ENCODE measurements at regions not wholly inside any gene's neighbourhood (a gene's known extent, or its start where the extent isn't known, plus 50 kb on each side); places are given as distances from the start of the nearest gene placed in this dataset.

GRCh38 chr7:109522585-109522984, 952.9 kb downstream of the DNAJB9 start:
- 68% methylated on average over 4 of the region's 4 CpGs for WGBS
- no peaks in the 10 kb centered on the region for H3K9me3 ChIP-seq (ENCODE audit: control insufficient read depth in 4 of 4, low read length in 3 of 4)
- H3K9ac ChIP-seq (ENCODE audit: low read depth in 1 of 2, low read length in 2 of 2), result no peak overlapping the region
- H3K4me1 ChIP-seq (ENCODE audit: control insufficient read depth in 4 of 4, insufficient read depth in 4 of 4, low read length in 3 of 4), result no peaks in the 10 kb centered on the region
- no peak for TF ChIP-seq GABPA (IDR thresholded peaks at IDR 0.05 in 1 of 2, conservative IDR thresholded peaks at IDR 0.05 in 1 of 2)
- TF ChIP-seq NR2F2 (IDR thresholded peaks at IDR 0.05), result no peak
- TF ChIP-seq ATF3 (IDR thresholded peaks at IDR 0.05), result no peak
- TF ChIP-seq RXRA (IDR thresholded peaks at IDR 0.05), result no peak
- TF ChIP-seq FOXA2 (IDR thresholded peaks at IDR 0.05), result no peak
- no peak for DNase-seq (ENCODE audit: low spot score)
- H3K27ac ChIP-seq (ENCODE audit: low read depth in 1 of 2, low read length in 2 of 2), result no peak overlapping the region
- H3K36me3 ChIP-seq (ENCODE audit: control insufficient read depth in 4 of 4, insufficient read depth in 3 of 4, low read depth in 1 of 4, low read length in 3 of 4), result no peaks in the 10 kb centered on the region
- no peak overlapping the region for H3K4me3 ChIP-seq (ENCODE audit: low read depth in 1 of 3, low read length in 3 of 3)
- H3K27me3 ChIP-seq (ENCODE audit: control insufficient read depth in 4 of 4, insufficient read depth in 4 of 4, low read length in 3 of 4), result peaks cover 0 to 3% (median 0%) of the 10 kb centered on the region in 4 donors

GRCh38 chr7:109527833-109528232, 958.2 kb downstream of the DNAJB9 start:
- no peaks in the 10 kb centered on the region for H3K36me3 ChIP-seq (ENCODE audit: control insufficient read depth in 4 of 4, insufficient read depth in 3 of 4, low read depth in 1 of 4, low read length in 3 of 4)
- no peaks in the 10 kb centered on the region for H3K27me3 ChIP-seq (ENCODE audit: control insufficient read depth in 4 of 4, insufficient read depth in 4 of 4, low read length in 3 of 4)
- DNase-seq (ENCODE audit: low spot score), result no peak

GRCh38 chr7:109529712-109530111, 960.0 kb downstream of the DNAJB9 start:
- H3K27ac ChIP-seq (ENCODE audit: low read depth in 1 of 2, low read length in 2 of 2), result no peak overlapping the region
- H3K4me1 ChIP-seq (ENCODE audit: control insufficient read depth in 4 of 4, insufficient read depth in 4 of 4, low read length in 3 of 4), result no peaks in the 10 kb centered on the region
- H3K9ac ChIP-seq (ENCODE audit: low read depth in 1 of 2, low read length in 2 of 2), result no peak overlapping the region
- no peak for DNase-seq (ENCODE audit: low spot score)
- TF ChIP-seq FOXA2 (IDR thresholded peaks at IDR 0.05), result no peak
- TF ChIP-seq ZBTB33 (IDR thresholded peaks at IDR 0.05), result no peak
- no peak for TF ChIP-seq JUND (IDR thresholded peaks at IDR 0.05)
- no peak for TF ChIP-seq REST (IDR thresholded peaks at IDR 0.05)
- no peaks in the 10 kb centered on the region for H3K36me3 ChIP-seq (ENCODE audit: control insufficient read depth in 4 of 4, insufficient read depth in 3 of 4, low read depth in 1 of 4, low read length in 3 of 4)
- H3K9me3 ChIP-seq (ENCODE audit: control insufficient read depth in 4 of 4, low read length in 3 of 4), result no peaks in the 10 kb centered on the region
- H3K4me3 ChIP-seq (ENCODE audit: low read depth in 1 of 3, low read length in 3 of 3), result no peak overlapping the region
- no peaks in the 10 kb centered on the region for H3K27me3 ChIP-seq (ENCODE audit: control insufficient read depth in 4 of 4, insufficient read depth in 4 of 4, low read length in 3 of 4)
- WGBS, result 93% methylated on average over 4 of the region's 4 CpGs

More at GRCh38 chr7:109527833-109528232, 958.2 kb downstream of the DNAJB9 start:
- no peak for TF ChIP-seq HNF4A (conservative IDR thresholded peaks at IDR 0.05)
- TF ChIP-seq RAD21 (IDR thresholded peaks at IDR 0.05), result no peak
- TF ChIP-seq FOXA2 (IDR thresholded peaks at IDR 0.05), result no peak
- no peak for TF ChIP-seq EGR1 (IDR thresholded peaks at IDR 0.05; ENCODE audit: low read depth in 2 of 2)
- no peak for TF ChIP-seq CTCF (IDR thresholded peaks at IDR 0.05; ENCODE audit: low read depth, low read length, missing input control)
- Histone ChIP-seq H3K4me1 (ENCODE audit: control insufficient read depth in 4 of 4, insufficient read depth in 4 of 4, low read length in 3 of 4) (no peaks in the 10 kb centered on the region), H3K4me3 (ENCODE audit: low read depth in 1 of 3, low read length in 3 of 3) (no peak overlapping the region), H3K9ac (ENCODE audit: low read depth in 1 of 2, low read length in 2 of 2) (no peak overlapping the region), H3K27ac (ENCODE audit: low read depth in 1 of 2, low read length in 2 of 2) (no peak overlapping the region), H3K9me3 (ENCODE audit: control insufficient read depth in 4 of 4, low read length in 3 of 4) (no peaks in the 10 kb centered on the region)

Data from liver (tissue), 8 donors.